Kidney (tissue), 13 donors: ENCODE measurements at regions not wholly inside any gene's neighbourhood (a gene's known extent, or its start where the extent isn't known, plus 50 kb on each side); places are given as distances from the start of the nearest gene placed in this dataset.
A peak's percentile ranks its signal among the peaks of the same experiment; 100 is the strongest.

Source experiments
- DNase-seq, 5 donors: peaks; one replicate each; pipeline ENCODE4 v3.0.0-alpha.2; 2013 to 2020
- FAIRE-seq: peaks from 2 replicates; lab custom pipeline; 2012; peaks lifted over from hg19 to GRCh38; lab: Jason Lieb, UNC
- H3K27ac ChIP-seq, 2 donors: one replicate each; pipeline ENCODE4 v1.7.0; 2013; ENCODE audit warnings: low read depth in 2 of 2, low read length in 2 of 2, inconsistent platforms in 1 of 2
- H3K27me3 ChIP-seq: one replicate; pipeline ENCODE4 v1.7.1; 2013; ENCODE audit warnings: low read length, inconsistent platforms; ENCODE audit not compliant: control insufficient read depth, insufficient read depth
- H3K36me3 ChIP-seq, 3 donors: one replicate each; pipeline versions ENCODE4 v1.7.0 to v1.7.1; 2013; ENCODE audit warnings: low read length in 3 of 3, control low read depth in 1 of 3, inconsistent platforms in 1 of 3; ENCODE audit not compliant: insufficient read depth in 3 of 3, control insufficient read depth in 2 of 3
- H3K4me1 ChIP-seq, 3 donors: one replicate each; pipeline versions ENCODE4 v1.7.0 to v1.7.1; 2013; ENCODE audit warnings: low read length in 3 of 3, inconsistent platforms in 1 of 3, low read depth in 1 of 3; ENCODE audit not compliant: control insufficient read depth in 2 of 3, insufficient read depth in 2 of 3
- H3K4me3 ChIP-seq, 3 donors: one replicate each; pipeline versions ENCODE4 v1.7.0 to v1.8.1; 2013; ENCODE audit warnings: low read length in 3 of 3, control low read depth in 1 of 3, inconsistent platforms in 1 of 3
- H3K9ac ChIP-seq, 3 donors: one replicate each; pipeline versions ENCODE4 v1.7.0 to v1.7.1; 2013; ENCODE audit warnings: low read length in 3 of 3, control low read depth in 1 of 3, inconsistent platforms in 1 of 3
- H3K9me3 ChIP-seq, 3 donors: one replicate each; pipeline versions ENCODE4 v1.7.0 to v1.7.1; 2013; ENCODE audit warnings: low read length in 3 of 3, control low read depth in 1 of 3, inconsistent platforms in 1 of 3; ENCODE audit not compliant: control insufficient read depth in 2 of 3, insufficient read depth in 1 of 3
- intact Hi-C: fragments of 100-400 bp; cut with DNase I; formaldehyde crosslinking; loops from one replicate; pipeline ENCODE4 v1.11.1; 2022
- TF ChIP-seq, protein P1 (sequence below): IDR thresholded peaks from 3 replicates; pipeline ENCODE4 v1.5.1; 2012; ENCODE audit warnings: mild to moderate bottlenecking, moderate library complexity, borderline replicate concordance; ENCODE audit not compliant: insufficient read depth; ENCODE audit errors: extremely low read depth
- donor health status: control.
- donor health status: control.
- donor health status: control.
- donor health status: control.
- donor health status: control.
- donor health status: DM: yes; HTN: yes; CAD: no.
- donor health status: Normal renal cell carcinoma (clear cell type).

DNA sequence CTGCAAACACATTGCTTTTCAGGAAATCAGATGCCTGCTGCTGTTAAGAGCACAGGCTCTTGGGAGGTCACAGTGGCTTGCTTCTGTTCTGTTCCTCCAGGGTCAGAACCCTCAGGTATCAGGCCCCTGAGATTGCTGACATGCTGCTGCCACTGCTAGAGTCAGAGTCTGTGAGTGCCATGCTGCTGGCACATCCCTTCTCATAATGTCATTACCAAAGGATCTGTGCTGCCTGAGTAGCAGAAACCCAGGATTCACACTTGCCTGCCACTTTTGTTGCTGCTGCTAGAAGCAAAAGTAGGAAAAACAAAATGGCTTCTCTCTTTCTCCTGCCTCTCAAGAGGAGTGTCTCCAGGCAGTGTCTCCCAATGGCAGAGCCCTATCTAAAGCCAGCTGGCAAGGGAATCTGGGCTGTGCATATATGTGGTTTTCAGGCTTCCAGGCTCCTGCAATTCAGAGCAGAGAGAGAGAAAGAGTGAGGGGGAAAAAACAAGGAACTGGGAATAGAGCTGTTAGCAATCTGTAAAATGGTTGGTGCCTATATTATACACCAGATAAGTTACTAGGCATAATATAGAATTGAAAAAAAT is 180.3 kb downstream of the MYCN start:
- Histone ChIP-seq H3K9ac (no peak overlapping the region), H3K4me3 (no peak overlapping the region), H3K9me3 (no peaks in the 10 kb centered on the region), H3K4me1 (peaks cover 0 to 3% (median 2%) of the 10 kb centered on the region in 3 donors), H3K36me3 (no peaks in the 10 kb centered on the region), H3K27ac (no peak overlapping the region), H3K27me3 (no peaks in the 10 kb centered on the region)
- intact Hi-C loops: no loop called here
- DNase-seq: peak in 1 of 5 donors; percentile 9
- FAIRE-seq: no peak
- TF ChIP-seq, protein P1, sequence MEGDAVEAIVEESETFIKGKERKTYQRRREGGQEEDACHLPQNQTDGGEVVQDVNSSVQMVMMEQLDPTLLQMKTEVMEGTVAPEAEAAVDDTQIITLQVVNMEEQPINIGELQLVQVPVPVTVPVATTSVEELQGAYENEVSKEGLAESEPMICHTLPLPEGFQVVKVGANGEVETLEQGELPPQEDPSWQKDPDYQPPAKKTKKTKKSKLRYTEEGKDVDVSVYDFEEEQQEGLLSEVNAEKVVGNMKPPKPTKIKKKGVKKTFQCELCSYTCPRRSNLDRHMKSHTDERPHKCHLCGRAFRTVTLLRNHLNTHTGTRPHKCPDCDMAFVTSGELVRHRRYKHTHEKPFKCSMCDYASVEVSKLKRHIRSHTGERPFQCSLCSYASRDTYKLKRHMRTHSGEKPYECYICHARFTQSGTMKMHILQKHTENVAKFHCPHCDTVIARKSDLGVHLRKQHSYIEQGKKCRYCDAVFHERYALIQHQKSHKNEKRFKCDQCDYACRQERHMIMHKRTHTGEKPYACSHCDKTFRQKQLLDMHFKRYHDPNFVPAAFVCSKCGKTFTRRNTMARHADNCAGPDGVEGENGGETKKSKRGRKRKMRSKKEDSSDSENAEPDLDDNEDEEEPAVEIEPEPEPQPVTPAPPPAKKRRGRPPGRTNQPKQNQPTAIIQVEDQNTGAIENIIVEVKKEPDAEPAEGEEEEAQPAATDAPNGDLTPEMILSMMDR: no peak

DNA sequence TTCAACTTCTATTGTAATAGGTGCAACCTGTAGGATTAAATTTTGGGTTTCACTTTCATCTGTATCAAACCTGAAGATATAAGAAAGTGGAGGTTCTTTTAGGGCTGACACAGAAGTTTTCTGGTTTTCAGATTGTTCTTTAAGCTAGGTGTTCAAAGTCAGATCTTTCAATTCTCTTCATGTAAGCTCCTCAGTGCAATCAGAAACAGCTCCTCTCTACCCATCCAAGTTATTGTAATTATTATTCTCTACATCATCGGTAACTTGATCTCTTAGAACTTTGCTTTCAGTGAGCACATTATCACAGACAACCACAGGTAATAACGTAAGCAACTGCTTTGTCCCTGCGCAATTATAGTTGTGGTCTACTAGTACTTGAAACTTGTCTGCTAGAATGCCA is 179.4 kb downstream of the MYCN start:
- TF ChIP-seq, protein P1: no peak
- H3K9ac ChIP-seq: no peak overlapping the region
- H3K27me3 ChIP-seq: no peaks in the 10 kb centered on the region
- no peak overlapping the region for H3K4me3 ChIP-seq
- H3K36me3 ChIP-seq: no peaks in the 10 kb centered on the region
- peaks cover 0 to 6% (median 3%) of the 10 kb centered on the region in 3 donors for H3K4me1 ChIP-seq
- intact Hi-C loops: no loop called here
- FAIRE-seq: no peak
- DNase-seq: no peak
- H3K9me3 ChIP-seq: no peaks in the 10 kb centered on the region
- no peak overlapping the region for H3K27ac ChIP-seq

DNA sequence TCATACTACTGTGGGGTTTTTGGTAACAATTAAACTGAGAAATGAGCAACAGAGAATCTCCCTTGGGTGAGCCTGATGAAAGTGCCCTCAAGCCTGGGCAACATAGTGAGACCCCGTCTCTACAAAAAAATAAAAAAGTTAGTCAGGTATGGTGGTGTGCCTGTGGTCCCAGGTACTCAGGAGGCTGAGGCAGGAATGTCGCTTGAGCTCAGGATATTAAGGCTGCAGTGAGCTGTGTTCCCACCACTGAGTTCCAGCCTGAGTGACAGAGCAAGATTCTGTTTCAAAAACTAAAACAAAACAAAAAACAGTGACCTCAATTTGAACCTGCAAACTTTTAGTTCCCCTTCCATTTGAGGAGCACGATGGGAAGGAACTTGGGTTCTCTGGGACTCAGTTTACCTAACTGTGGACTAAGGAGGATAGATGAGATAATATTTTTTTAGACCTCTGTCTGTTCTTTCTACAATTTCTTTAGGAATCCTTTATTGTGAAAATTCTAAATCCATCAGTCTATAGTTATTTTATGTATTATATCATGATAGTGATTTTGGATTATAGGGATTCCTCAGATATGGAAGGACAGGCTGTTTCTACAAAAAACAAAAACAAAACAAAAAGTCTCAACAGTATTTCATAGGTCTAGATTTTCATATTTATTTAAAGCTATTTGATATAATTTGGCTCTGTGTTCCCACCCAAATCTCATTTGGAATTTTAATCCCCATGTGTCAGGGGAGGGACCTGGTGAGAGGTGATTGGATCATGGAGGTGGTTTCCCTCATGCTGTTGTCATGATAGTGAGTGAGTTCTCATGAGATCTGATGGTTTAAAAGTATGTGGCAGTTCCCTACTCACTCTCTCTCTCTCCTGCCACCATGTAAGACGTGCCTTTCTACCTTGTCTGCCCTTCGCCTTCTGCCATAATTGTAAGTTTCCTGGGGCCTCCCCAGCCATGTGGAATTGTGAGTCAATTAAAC is 178.6 kb downstream of the MYCN start:
- intact Hi-C loops: no loop called here
- TF ChIP-seq, protein P1: no peak
- H3K27me3 ChIP-seq: no peaks in the 10 kb centered on the region
- no peak overlapping the region for H3K27ac ChIP-seq
- no peak for FAIRE-seq
- DNase-seq: no peak
- peaks cover 0 to 6% (median 5%) of the 10 kb centered on the region in 3 donors for H3K4me1 ChIP-seq
- H3K36me3 ChIP-seq: no peaks in the 10 kb centered on the region
- H3K4me3 ChIP-seq: no peak overlapping the region
- no peaks in the 10 kb centered on the region for H3K9me3 ChIP-seq
- H3K9ac ChIP-seq: no peak overlapping the region
